ENCODE measurements at regions not wholly inside any gene's neighbourhood (a gene's known extent, or its start where the extent isn't known, plus 50 kb on each side); places are given as distances from the start of the nearest gene placed in this dataset.

GRCh38 chr10:131812736-131813604 lies 87.8 kb upstream of the PPP2R2D start (continued):
- no peak for TF ChIP-seq CUX1 (IDR thresholded peaks at IDR 0.05; ENCODE audit: insufficient replicate concordance, low read depth, low read length)
- TF ChIP-seq ATF2 (IDR thresholded peaks at IDR 0.05; ENCODE audit: low read length) = no peak
- no peak for TF ChIP-seq NFIC (IDR thresholded peaks at IDR 0.05; ENCODE audit: low read depth, low read length)
- TF ChIP-seq ZNF687 (IDR thresholded peaks at IDR 0.05) = no peak
- TF ChIP-seq TCF12 (IDR thresholded peaks at IDR 0.05; ENCODE audit: low read depth, low read length) = no peak
